ENCODE measurements at regions not wholly inside any gene's neighbourhood (a gene's known extent, or its start where the extent isn't known, plus 50 kb on each side); places are given as distances from the start of the nearest gene placed in this dataset.

GRCh38 chr5:99775189-99775588 is 760.0 kb upstream of the FAM174A start:
- Histone ChIP-seq H4K20me1 (ENCODE audit: insufficient read depth) (no peaks in the 10 kb centered on the region), H3K27ac (ENCODE audit: low read depth in 2 of 2, low read length in 1 of 2) (no peak overlapping the region), H3K27me3 (ENCODE audit: insufficient read depth) (no peaks in the 10 kb centered on the region), H3K9me2 (no peaks in the 10 kb centered on the region), H3K4me3 (ENCODE audit: low read depth in 2 of 2, low read length in 1 of 2) (no peak overlapping the region), H3K4me2 (no peak overlapping the region), H3K36me3 (replicated peaks in 1 of 2; ENCODE audit: control insufficient read depth in 1 of 2, insufficient read depth in 2 of 2, low read length in 1 of 2) (no peaks in the 10 kb centered on the region), H3K9me3 (no peaks in the 10 kb centered on the region), H3K79me2 (ENCODE audit: insufficient read depth) (no peaks in the 10 kb centered on the region), H3F3A (replicated peaks; ENCODE audit: insufficient read depth) (no peaks in the 10 kb centered on the region), H3K9ac (no peak overlapping the region), H2AFZ (ENCODE audit: low read depth) (no peak overlapping the region), H3K4me1 (ENCODE audit: control insufficient read depth in 1 of 2, insufficient read depth in 2 of 2, low read depth in 1 of 2, low read length in 1 of 2) (no peaks in the 10 kb centered on the region)
- DNase-seq: no peak
- TF ChIP-seq MXI1 (IDR thresholded peaks at IDR 0.05; ENCODE audit: low read depth, low read length): no peak
- TF ChIP-seq RXRA (IDR thresholded peaks at IDR 0.05; ENCODE audit: borderline replicate concordance, low read depth): no peak
- no peak for TF ChIP-seq USF2 (IDR thresholded peaks at IDR 0.05; ENCODE audit: borderline replicate concordance, low read depth, low read length)
- TF ChIP-seq, protein P1, sequence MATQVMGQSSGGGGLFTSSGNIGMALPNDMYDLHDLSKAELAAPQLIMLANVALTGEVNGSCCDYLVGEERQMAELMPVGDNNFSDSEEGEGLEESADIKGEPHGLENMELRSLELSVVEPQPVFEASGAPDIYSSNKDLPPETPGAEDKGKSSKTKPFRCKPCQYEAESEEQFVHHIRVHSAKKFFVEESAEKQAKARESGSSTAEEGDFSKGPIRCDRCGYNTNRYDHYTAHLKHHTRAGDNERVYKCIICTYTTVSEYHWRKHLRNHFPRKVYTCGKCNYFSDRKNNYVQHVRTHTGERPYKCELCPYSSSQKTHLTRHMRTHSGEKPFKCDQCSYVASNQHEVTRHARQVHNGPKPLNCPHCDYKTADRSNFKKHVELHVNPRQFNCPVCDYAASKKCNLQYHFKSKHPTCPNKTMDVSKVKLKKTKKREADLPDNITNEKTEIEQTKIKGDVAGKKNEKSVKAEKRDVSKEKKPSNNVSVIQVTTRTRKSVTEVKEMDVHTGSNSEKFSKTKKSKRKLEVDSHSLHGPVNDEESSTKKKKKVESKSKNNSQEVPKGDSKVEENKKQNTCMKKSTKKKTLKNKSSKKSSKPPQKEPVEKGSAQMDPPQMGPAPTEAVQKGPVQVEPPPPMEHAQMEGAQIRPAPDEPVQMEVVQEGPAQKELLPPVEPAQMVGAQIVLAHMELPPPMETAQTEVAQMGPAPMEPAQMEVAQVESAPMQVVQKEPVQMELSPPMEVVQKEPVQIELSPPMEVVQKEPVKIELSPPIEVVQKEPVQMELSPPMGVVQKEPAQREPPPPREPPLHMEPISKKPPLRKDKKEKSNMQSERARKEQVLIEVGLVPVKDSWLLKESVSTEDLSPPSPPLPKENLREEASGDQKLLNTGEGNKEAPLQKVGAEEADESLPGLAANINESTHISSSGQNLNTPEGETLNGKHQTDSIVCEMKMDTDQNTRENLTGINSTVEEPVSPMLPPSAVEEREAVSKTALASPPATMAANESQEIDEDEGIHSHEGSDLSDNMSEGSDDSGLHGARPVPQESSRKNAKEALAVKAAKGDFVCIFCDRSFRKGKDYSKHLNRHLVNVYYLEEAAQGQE (IDR thresholded peaks at IDR 0.05; ENCODE audit: low read depth, low read length): no peak
- no peak for TF ChIP-seq FOXJ3 (CRISPR knock-in tag; IDR thresholded peaks at IDR 0.05)
- TF ChIP-seq SIN3A (IDR thresholded peaks at IDR 0.05; ENCODE audit: borderline replicate concordance, low read depth, low read length): no peak
- TF ChIP-seq ELF1 (IDR thresholded peaks at IDR 0.05): no peak
- no peak for TF ChIP-seq PBX3 (IDR thresholded peaks at IDR 0.05)
- TF ChIP-seq, protein P2, sequence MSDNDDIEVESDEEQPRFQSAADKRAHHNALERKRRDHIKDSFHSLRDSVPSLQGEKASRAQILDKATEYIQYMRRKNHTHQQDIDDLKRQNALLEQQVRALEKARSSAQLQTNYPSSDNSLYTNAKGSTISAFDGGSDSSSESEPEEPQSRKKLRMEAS (IDR thresholded peaks at IDR 0.05; ENCODE audit: low read depth): no peak
- no peak for TF ChIP-seq POLR2AphosphoS5 (IDR thresholded peaks at IDR 0.05; ENCODE audit: low read depth, low read length)
- TF ChIP-seq FOXM1 (IDR thresholded peaks at IDR 0.05; ENCODE audit: low read depth): no peak
- no peak for TF ChIP-seq TEAD4 (IDR thresholded peaks at IDR 0.05; ENCODE audit: borderline replicate concordance, insufficient read depth)
- ChIA-PET POLR2A (no interaction called here), CTCF (no interaction called here)
- WGBS (ENCODE audit: low lambda C conversion rate): 19% methylated on average over 3 of the region's 3 CpGs

DNA sequence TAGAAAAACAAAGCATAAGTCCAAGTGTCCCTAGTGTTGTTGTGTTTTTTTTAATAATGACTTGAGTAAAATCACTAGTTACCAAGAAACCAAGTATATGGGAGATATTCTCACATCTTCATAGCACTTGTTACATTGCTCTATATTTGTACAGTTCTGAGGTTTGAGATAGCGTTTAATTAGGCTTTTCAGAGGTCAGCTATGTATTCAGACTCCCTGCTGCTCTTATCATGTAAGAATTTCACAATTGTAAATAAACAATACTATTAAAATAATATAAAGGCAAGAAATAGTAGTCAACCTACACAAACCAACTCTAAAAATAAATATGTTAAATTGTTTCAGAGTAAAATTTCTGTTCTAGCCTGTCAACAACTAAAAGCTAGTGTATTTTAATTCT is 761.9 kb upstream of the FAM174A start:
- Histone ChIP-seq H3F3A (replicated peaks; ENCODE audit: insufficient read depth) (no peaks in the 10 kb centered on the region), H3K4me2 (no peak overlapping the region), H3K4me3 (ENCODE audit: low read depth in 2 of 2, low read length in 1 of 2) (no peak overlapping the region), H3K36me3 (replicated peaks in 1 of 2; ENCODE audit: control insufficient read depth in 1 of 2, insufficient read depth in 2 of 2, low read length in 1 of 2) (no peaks in the 10 kb centered on the region), H3K27ac (ENCODE audit: low read depth in 2 of 2, low read length in 1 of 2) (no peak overlapping the region), H3K9me2 (no peaks in the 10 kb centered on the region), H3K9ac (no peak overlapping the region), H2AFZ (ENCODE audit: low read depth) (no peak overlapping the region), H3K79me2 (ENCODE audit: insufficient read depth) (no peaks in the 10 kb centered on the region), H3K27me3 (ENCODE audit: insufficient read depth) (no peaks in the 10 kb centered on the region), H3K9me3 (no peaks in the 10 kb centered on the region), H4K20me1 (ENCODE audit: insufficient read depth) (no peaks in the 10 kb centered on the region), H3K4me1 (ENCODE audit: control insufficient read depth in 1 of 2, insufficient read depth in 2 of 2, low read depth in 1 of 2, low read length in 1 of 2) (no peaks in the 10 kb centered on the region)
- ChIA-PET CTCF (no interaction called here), POLR2A (no interaction called here)
- no peak for DNase-seq
- whole genome bisulfite sequencing (ENCODE audit: low lambda C conversion rate): 3% methylated on average over 1 of the region's 1 CpG
- TF ChIP-seq NFIC (IDR thresholded peaks at IDR 0.05; ENCODE audit: borderline replicate concordance) (no peak), GATA2 (CRISPR knock-in tag; IDR thresholded peaks at IDR 0.05) (no peak), EP300 (IDR thresholded peaks at IDR 0.05; ENCODE audit: borderline replicate concordance in 1 of 2, low read depth in 1 of 2, low read length in 1 of 2) (no peak), TAF1 (IDR thresholded peaks at IDR 0.05; ENCODE audit: borderline replicate concordance, low read depth, low read length) (no peak), FOXJ3 (CRISPR knock-in tag; IDR thresholded peaks at IDR 0.05) (no peak)
- TF ChIP-seq, protein P3, sequence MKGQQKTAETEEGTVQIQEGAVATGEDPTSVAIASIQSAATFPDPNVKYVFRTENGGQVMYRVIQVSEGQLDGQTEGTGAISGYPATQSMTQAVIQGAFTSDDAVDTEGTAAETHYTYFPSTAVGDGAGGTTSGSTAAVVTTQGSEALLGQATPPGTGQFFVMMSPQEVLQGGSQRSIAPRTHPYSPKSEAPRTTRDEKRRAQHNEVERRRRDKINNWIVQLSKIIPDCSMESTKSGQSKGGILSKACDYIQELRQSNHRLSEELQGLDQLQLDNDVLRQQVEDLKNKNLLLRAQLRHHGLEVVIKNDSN (IDR thresholded peaks at IDR 0.05; ENCODE audit: borderline replicate concordance, low read depth): no peak
- TF ChIP-seq, protein P1 (IDR thresholded peaks at IDR 0.05; ENCODE audit: low read depth, low read length): no peak

Data from SK-N-SH (cell line).